OCI-LY1 (cell line): ENCODE measurements at regions not wholly inside any gene's neighbourhood (a gene's known extent, or its start where the extent isn't known, plus 50 kb on each side); places are given as distances from the start of the nearest gene placed in this dataset.

Experiments
- CTCF ChIP-seq: fragments of 200-600 bp; sonication (generic), shearing (Covaris generic); IDR thresholded peaks from 2 replicates; pipeline ENCODE4 v1.5.1; 2017; ENCODE audit warnings: mild to moderate bottlenecking, antibody characterized with exemption, low read length, moderate library complexity, mixed read lengths
- EZH2 ChIP-seq: fragments of 200-600 bp; sonication (generic), shearing (Covaris generic); IDR thresholded peaks from 2 replicates; pipeline ENCODE4 v1.8.0; 2017; ENCODE audit warnings: borderline replicate concordance, mixed run types, mild to moderate bottlenecking, antibody characterized with exemption, low read length, moderate library complexity, mixed read lengths

- TF ChIP-seq CTCF, result no peak
- no peak for TF ChIP-seq EZH2
These were observed 87.8 kb upstream of the PPP1R26 start for GRCh38 chr9:135391759-135392158.
